H1 (cell line): ENCODE measurements at regions not wholly inside any gene's neighbourhood (a gene's known extent, or its start where the extent isn't known, plus 50 kb on each side); places are given as distances from the start of the nearest gene placed in this dataset.

Source experiments
- CTCF ChIA-PET: fragments of 300-600 bp; sonication (Branson Sonifier 250); formaldehyde crosslinking; loops from one replicate; lab custom pipeline; 2021; ENCODE audit not compliant: partially characterized antibody; lab: Charles Lee
- POLR2A ChIA-PET: fragments of 300-600 bp; sonication (Branson Sonifier 250); formaldehyde crosslinking; loops from one replicate; lab custom pipeline; 2021; ENCODE audit warnings: inconsistent platforms; ENCODE audit not compliant: partially characterized antibody; lab: Charles Lee
- DNase-seq, 2 experiments: peaks; one replicate each; pipeline versions ENCODE4 v3.0.0 to v3.0.0-alpha.2; 2010 to 2022; ENCODE audit warnings: low spot score in 2 of 2, low read depth in 1 of 2, mixed read lengths in 1 of 2
- FAIRE-seq: peaks from 2 replicates; lab custom pipeline; 2011; peaks lifted over from hg19 to GRCh38; lab: Jason Lieb, UNC
- H2AFZ ChIP-seq: 2 replicates; pipeline ENCODE4 v1.8.1; 2012; ENCODE audit warnings: low read length, inconsistent platforms
- H2AK5ac ChIP-seq: 2 replicates; pipeline ENCODE4 v1.6.1; 2013; ENCODE audit warnings: low read depth, low read length
- H2BK120ac ChIP-seq: replicated peaks from 2 replicates; pipeline ENCODE3; 2013; ENCODE audit warnings: low read depth, low read length, inconsistent platforms
- H2BK12ac ChIP-seq: 2 replicates; pipeline ENCODE4 v1.6.1; 2013; ENCODE audit warnings: low read depth, low read length
- H2BK15ac ChIP-seq: 2 replicates; pipeline ENCODE4 v1.6.1; 2013; ENCODE audit warnings: low read length
- H2BK20ac ChIP-seq: 2 replicates; pipeline ENCODE4 v1.6.1; 2013; ENCODE audit warnings: low read length
- H2BK5ac ChIP-seq: 2 replicates; pipeline ENCODE4 v1.6.1; 2013; ENCODE audit warnings: low read depth, low read length
- H3K14ac ChIP-seq: 2 replicates; pipeline ENCODE4 v1.6.1; 2013; ENCODE audit warnings: inconsistent platforms; ENCODE audit not compliant: insufficient read length
- H3K18ac ChIP-seq: 2 replicates; pipeline ENCODE4 v1.6.1; 2013; ENCODE audit warnings: low read length; ENCODE audit errors: extremely low read depth
- H3K23ac ChIP-seq: 2 replicates; pipeline ENCODE4 v1.6.1; 2013; ENCODE audit warnings: inconsistent platforms; ENCODE audit not compliant: insufficient read length
- H3K23me2 ChIP-seq: 2 replicates; pipeline ENCODE4 v1.6.1; 2013; ENCODE audit warnings: low read depth, low read length
- H3K27ac ChIP-seq: 2 replicates; pipeline ENCODE4 v1.6.1; 2011; ENCODE audit warnings: low read depth, low read length, inconsistent platforms
- H3K27me3 ChIP-seq, 4 experiments: replicated peaks in 1 of 4; 1 replicate in 1 of 4; 2 replicates in 3 of 4; pipeline versions ENCODE4 v1.6.1 to v1.8.1; 2011 to 2013; ENCODE audit warnings: low read length in 3 of 4, mild to moderate bottlenecking in 3 of 4, inconsistent platforms in 2 of 4, mixed read lengths in 2 of 4, moderate library complexity in 1 of 4; ENCODE audit not compliant: control insufficient read depth in 3 of 4, insufficient read depth in 3 of 4; ENCODE audit errors: extremely low read depth in 1 of 4
- H3K36me3 ChIP-seq, 4 experiments: 2 replicates each; pipeline versions ENCODE4 v1.6.1 to v1.8.1; 2011 to 2013; ENCODE audit warnings: mild to moderate bottlenecking in 4 of 4, low read length in 3 of 4, moderate library complexity in 2 of 4, control low read depth in 1 of 4, inconsistent platforms in 1 of 4; ENCODE audit not compliant: insufficient read depth in 4 of 4, control insufficient read depth in 2 of 4
- H3K4ac ChIP-seq: replicated peaks from 2 replicates; pipeline ENCODE3; 2013; ENCODE audit warnings: low read length, low read depth, mixed read lengths, inconsistent platforms; ENCODE audit not compliant: insufficient read length
- H3K4me1 ChIP-seq, 4 experiments: replicated peaks in 1 of 4; 1 replicate in 1 of 4; 2 replicates in 3 of 4; pipeline versions ENCODE4 v1.6.1 to v1.8.1; 2011 to 2013; ENCODE audit warnings: low read length in 3 of 4, inconsistent platforms in 2 of 4, mixed read lengths in 1 of 4; ENCODE audit not compliant: insufficient read depth in 4 of 4, control insufficient read depth in 3 of 4
- H3K4me2 ChIP-seq, 2 experiments: 2 replicates each; pipeline versions ENCODE4 v1.6.1 to v1.8.1; 2011 to 2013; ENCODE audit warnings: low read depth in 2 of 2, low read length in 2 of 2, control low read depth in 1 of 2, inconsistent platforms in 1 of 2, mild to moderate bottlenecking in 1 of 2; ENCODE audit not compliant: insufficient read depth in 1 of 2
- H3K4me3 ChIP-seq, 4 experiments: fragments of 200-600, 300-600 bp in 1 of 4; sonication (generic), shearing (Covaris generic), sonication (Bioruptor Twin) in 1 of 4; 2 replicates each; pipeline versions ENCODE4 v1.5.1 to v1.8.1; 2011 to 2016; ENCODE audit warnings: low read length in 4 of 4, low read depth in 3 of 4, control low read depth in 2 of 4, inconsistent platforms in 2 of 4, mild to moderate bottlenecking in 2 of 4, mixed read lengths in 1 of 4, moderate library complexity in 1 of 4; ENCODE audit not compliant: insufficient read depth in 2 of 4; ENCODE audit errors: extremely low read depth in 1 of 4
- H3K56ac ChIP-seq: replicated peaks from 2 replicates; pipeline ENCODE3; 2013; ENCODE audit warnings: low read depth, mild to moderate bottlenecking, mixed read lengths, low read length, inconsistent platforms; ENCODE audit not compliant: insufficient read length
- H3K79me1 ChIP-seq: 2 replicates; pipeline ENCODE4 v1.6.1; 2013; ENCODE audit warnings: low read depth, low read length, control low read depth
- H3K79me2 ChIP-seq, 2 experiments: 2 replicates each; pipeline versions ENCODE4 v1.6.1 to v1.8.1; 2012 to 2013; ENCODE audit warnings: low read length in 2 of 2, mild to moderate bottlenecking in 2 of 2, inconsistent platforms in 1 of 2; ENCODE audit not compliant: insufficient read depth in 2 of 2, control insufficient read depth in 1 of 2
- H3K9ac ChIP-seq, 4 experiments: replicated peaks in 1 of 4; 1 replicate in 1 of 4; 2 replicates in 3 of 4; pipeline versions ENCODE4 v1.6.1 to v1.8.1; 2011 to 2013; ENCODE audit warnings: low read depth in 3 of 4, low read length in 3 of 4, control low read depth in 2 of 4, mild to moderate bottlenecking in 2 of 4, moderate library complexity in 2 of 4, inconsistent platforms in 1 of 4; ENCODE audit errors: extremely low read depth in 1 of 4
- H3K9me3 ChIP-seq, 2 experiments: 2 replicates each; pipeline versions ENCODE4 v1.6.1 to v1.8.1; 2012 to 2013; ENCODE audit warnings: mild to moderate bottlenecking in 2 of 2, moderate library complexity in 2 of 2, control low read depth in 1 of 2, inconsistent platforms in 1 of 2, low read depth in 1 of 2, low read length in 1 of 2, mixed read lengths in 1 of 2; ENCODE audit not compliant: insufficient read depth in 2 of 2
- H4K20me1 ChIP-seq, 2 experiments: replicated peaks in 1 of 2; 2 replicates each; pipeline versions ENCODE3 to v1.8.1; 2011 to 2013; ENCODE audit warnings: inconsistent platforms in 2 of 2, low read length in 2 of 2, mild to moderate bottlenecking in 1 of 2; ENCODE audit not compliant: insufficient read depth in 2 of 2, control insufficient read depth in 1 of 2
- H4K5ac ChIP-seq: 2 replicates; pipeline ENCODE4 v1.6.1; 2013; ENCODE audit warnings: low read length, low read depth, mixed read lengths, inconsistent platforms; ENCODE audit not compliant: insufficient read length
- H4K8ac ChIP-seq: 2 replicates; pipeline ENCODE4 v1.8.0; 2013; ENCODE audit warnings: mild to moderate bottlenecking, moderate library complexity, low read length, inconsistent platforms; ENCODE audit not compliant: insufficient read depth; ENCODE audit errors: extremely low read depth
- H4K91ac ChIP-seq: replicated peaks from 2 replicates; pipeline ENCODE3; 2013; ENCODE audit warnings: low read length, mixed read lengths, inconsistent platforms; ENCODE audit not compliant: insufficient read length
- GABPA ChIP-seq: IDR thresholded peaks from 2 replicates; pipeline ENCODE4 v1.6.1; 2011; ENCODE audit warnings: mild to moderate bottlenecking, low read length, moderate library complexity, borderline replicate concordance; ENCODE audit not compliant: insufficient read depth
- KDM1A ChIP-seq: fragments of 200-600, 300-600 bp; sonication (generic); IDR thresholded peaks from 2 replicates; pipeline ENCODE4 v1.7.1; 2016; ENCODE audit warnings: mild to moderate bottlenecking, low read length, borderline replicate concordance
- RFX5 ChIP-seq: IDR thresholded peaks from 2 replicates; pipeline ENCODE4 v1.6.1; 2011; ENCODE audit warnings: low read depth, low read length, improper control_type of control experiment, borderline replicate concordance
- SIRT6 ChIP-seq: IDR thresholded peaks from one replicate; pipeline ENCODE4 v1.7.1; 2012; ENCODE audit warnings: low read length, inconsistent platforms
- TAF1 ChIP-seq: IDR thresholded peaks from 2 replicates; pipeline ENCODE4 v1.6.1; 2011; ENCODE audit warnings: mild to moderate bottlenecking, low read depth, low read length
- TBP ChIP-seq: IDR thresholded peaks from 2 replicates; pipeline ENCODE4 v1.6.1; 2011; ENCODE audit warnings: low read depth, low read length, improper control_type of control experiment
- TEAD4 ChIP-seq: IDR thresholded peaks from 2 replicates; pipeline ENCODE4 v1.6.1; 2012; ENCODE audit warnings: low read depth, low read length, inconsistent platforms, mixed read lengths
- whole genome bisulfite sequencing, 2 experiments: shearing (Covaris generic) in 1 of 2; methylation state at CpG; one replicate each; pipeline versions ENCODE4 v1.1.6 to v1.1.7; 2013 to 2015; ENCODE audit warnings: low lambda C conversion rate in 2 of 2, mixed read lengths in 2 of 2, inconsistent platforms in 1 of 2, low coverage in 1 of 2, missing lambda C conversion rate in 1 of 2; ENCODE audit not compliant: insufficient replicate concordance in 2 of 2, insufficient coverage in 1 of 2, insufficient read length in 1 of 2; ENCODE audit errors: extremely low coverage in 1 of 2, missing lambda C conversion rate in 1 of 2; 5-methylcytosine and 5-hydroxymethylcytosine counted together

GRCh38 chr2:52934920-52935640, 832.5 kb upstream of the CHAC2 start:
- no peak overlapping the region for H3K9ac ChIP-seq
- CTCF ChIA-PET: interaction anchor here (0.7 kb wide), 1 partner anchor 41 kb away, joined by 3 read pairs; no protein-coding TSS in a partner anchor
- no peak for FAIRE-seq

More at GRCh38 chr2:52934920-52935640, 832.5 kb upstream of the CHAC2 start:
- H3K27ac ChIP-seq: no peak overlapping the region
- no peak overlapping the region for H3K4me3 ChIP-seq
- no peaks in the 10 kb centered on the region for H3K4me1 ChIP-seq
- WGBS, 2 experiments: 95% methylated on average over 3 of the region's 3 CpGs; no CpG with 5 or more reads in 1 of the 2 experiments
- H3K27me3 ChIP-seq: no peaks in the 10 kb centered on the region
- H4K5ac ChIP-seq: no peak overlapping the region
- H4K8ac ChIP-seq: no peak overlapping the region
- DNase-seq: no peak
- no peak overlapping the region for H2AK5ac ChIP-seq
- no peak overlapping the region for H3K14ac ChIP-seq
- H3K23ac ChIP-seq: no peak overlapping the region
- no peaks in the 10 kb centered on the region for H3K79me1 ChIP-seq
- H3K23me2 ChIP-seq: no peaks in the 10 kb centered on the region
- TF ChIP-seq RFX5 (no peak), TAF1 (no peak), SIRT6 (no peak), TBP (no peak), GABPA (no peak), TEAD4 (no peak), KDM1A (no peak)
- POLR2A ChIA-PET: no interaction called here
- H3K18ac ChIP-seq: no peak overlapping the region
- no peak overlapping the region for H2BK20ac ChIP-seq
- H3K9me3 ChIP-seq: no peaks in the 10 kb centered on the region; a peak in 1 of 4 replicates
- no peak overlapping the region for H3K56ac ChIP-seq
- no peak overlapping the region for H4K91ac ChIP-seq
- no peak overlapping the region for H2BK12ac ChIP-seq
- H3K4ac ChIP-seq: no peak overlapping the region
- no peaks in the 10 kb centered on the region for H4K20me1 ChIP-seq
- no peaks in the 10 kb centered on the region for H3K36me3 ChIP-seq
- no peak overlapping the region for H2BK15ac ChIP-seq
- H2AFZ ChIP-seq: no peak overlapping the region
- no peak overlapping the region for H2BK5ac ChIP-seq
- no peaks in the 10 kb centered on the region for H3K79me2 ChIP-seq
- no peak overlapping the region for H3K4me2 ChIP-seq
- no peak overlapping the region for H2BK120ac ChIP-seq
